Spleen (tissue), 7 donors: ENCODE measurements at regions not wholly inside any gene's neighbourhood (a gene's known extent, or its start where the extent isn't known, plus 50 kb on each side); places are given as distances from the start of the nearest gene placed in this dataset.

Experiments
- POLR2A ChIP-seq, 3 donors: fragments of 450-650 bp; IDR thresholded peaks; one replicate each; pipeline ENCODE4 v1.5.1; 2017; ENCODE audit warnings: antibody characterized with exemption in 3 of 3, mild to moderate bottlenecking in 1 of 3
- POLR2AphosphoS5 ChIP-seq, 3 donors: sonication (generic); formaldehyde crosslinking; IDR thresholded peaks; one replicate each; pipeline ENCODE4 v1.5.1; 2017; ENCODE audit warnings: antibody characterized with exemption in 3 of 3
- TF ChIP-seq, protein P1 (sequence below), 11 experiments: fragments of 200-600 bp in 7 of 11; fragments of 450-650 bp in 4 of 11; sonication (generic) in 4 of 11; IDR thresholded peaks in 8 of 11; conservative IDR thresholded peaks in 3 of 11; 1 replicate in 7 of 11; 2 replicates in 4 of 11; pipeline versions ENCODE4 v1.4.0 to v1.8.0; 2016 to 2021; ENCODE audit warnings: antibody characterized with exemption in 11 of 11, inconsistent platforms in 4 of 11, mild to moderate bottlenecking in 1 of 11
- donor health status: DM: no; HTN: no; CAD: no; lungs with moderate emphysema.
- donor health status: DM: no; HTN: no; CAD: no.
- donor health status: DM: no; HTN: no; CAD: no.

DNA sequence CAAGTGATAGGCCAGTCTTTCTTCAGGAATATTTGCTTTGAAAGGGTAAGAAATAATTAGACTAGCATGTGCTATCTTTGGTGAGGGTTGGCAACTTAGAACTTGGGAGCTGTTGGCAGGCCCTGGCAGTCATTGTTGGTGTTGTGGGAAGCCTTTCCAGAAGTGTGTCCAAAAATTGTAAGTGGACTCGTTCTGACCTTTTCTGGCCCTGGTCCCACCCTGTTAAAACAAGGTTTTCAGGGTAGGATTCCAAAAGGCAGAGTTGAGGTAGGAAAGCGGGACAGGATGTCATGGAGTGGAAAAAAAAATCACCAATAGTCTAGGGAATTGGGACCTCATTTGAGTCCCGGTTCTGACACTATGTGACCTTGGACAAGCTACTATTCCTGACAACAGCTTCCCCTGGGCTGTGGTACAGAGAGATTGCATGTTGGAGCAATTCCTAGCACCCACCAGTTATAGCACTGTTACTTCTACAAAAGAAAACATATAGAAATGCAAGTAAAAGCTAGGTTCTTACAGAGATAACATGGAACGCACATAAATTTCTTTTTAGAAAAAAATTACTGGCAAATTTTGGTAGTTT lies 299.3 kb upstream of the DDI1 start:
- TF ChIP-seq POLR2A (IDR thresholded peaks at IDR 0.05) (no peak), POLR2AphosphoS5 (IDR thresholded peaks at IDR 0.05) (no peak)
- TF ChIP-seq, protein P1, sequence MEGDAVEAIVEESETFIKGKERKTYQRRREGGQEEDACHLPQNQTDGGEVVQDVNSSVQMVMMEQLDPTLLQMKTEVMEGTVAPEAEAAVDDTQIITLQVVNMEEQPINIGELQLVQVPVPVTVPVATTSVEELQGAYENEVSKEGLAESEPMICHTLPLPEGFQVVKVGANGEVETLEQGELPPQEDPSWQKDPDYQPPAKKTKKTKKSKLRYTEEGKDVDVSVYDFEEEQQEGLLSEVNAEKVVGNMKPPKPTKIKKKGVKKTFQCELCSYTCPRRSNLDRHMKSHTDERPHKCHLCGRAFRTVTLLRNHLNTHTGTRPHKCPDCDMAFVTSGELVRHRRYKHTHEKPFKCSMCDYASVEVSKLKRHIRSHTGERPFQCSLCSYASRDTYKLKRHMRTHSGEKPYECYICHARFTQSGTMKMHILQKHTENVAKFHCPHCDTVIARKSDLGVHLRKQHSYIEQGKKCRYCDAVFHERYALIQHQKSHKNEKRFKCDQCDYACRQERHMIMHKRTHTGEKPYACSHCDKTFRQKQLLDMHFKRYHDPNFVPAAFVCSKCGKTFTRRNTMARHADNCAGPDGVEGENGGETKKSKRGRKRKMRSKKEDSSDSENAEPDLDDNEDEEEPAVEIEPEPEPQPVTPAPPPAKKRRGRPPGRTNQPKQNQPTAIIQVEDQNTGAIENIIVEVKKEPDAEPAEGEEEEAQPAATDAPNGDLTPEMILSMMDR (IDR thresholded peaks at IDR 0.05 in 8 of 11, conservative IDR thresholded peaks at IDR 0.05 in 3 of 11), result no peak
